ENCODE measurements at regions not wholly inside any gene's neighbourhood (a gene's known extent, or its start where the extent isn't known, plus 50 kb on each side); places are given as distances from the start of the nearest gene placed in this dataset.

DNA sequence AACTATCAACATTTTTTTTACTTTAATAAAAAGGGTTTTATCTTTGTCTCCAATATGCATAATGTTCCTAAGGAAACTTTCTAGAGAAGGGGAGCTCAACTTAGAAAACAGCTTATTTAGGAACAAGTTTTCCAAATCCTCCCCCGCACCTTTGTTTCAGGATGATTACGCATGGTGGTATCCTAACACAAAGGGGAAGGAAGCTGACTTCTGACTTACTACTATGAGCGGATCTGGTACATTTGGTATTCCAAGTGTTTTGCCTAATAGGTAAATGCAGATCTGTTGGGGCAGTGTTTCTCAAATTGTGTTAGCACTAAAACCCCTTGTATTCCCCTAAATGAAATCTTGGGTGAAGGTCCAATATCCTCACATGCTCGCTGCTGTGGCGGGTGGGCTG lies 229.3 kb upstream of the KLF14 start:
- TF ChIP-seq, protein P1, sequence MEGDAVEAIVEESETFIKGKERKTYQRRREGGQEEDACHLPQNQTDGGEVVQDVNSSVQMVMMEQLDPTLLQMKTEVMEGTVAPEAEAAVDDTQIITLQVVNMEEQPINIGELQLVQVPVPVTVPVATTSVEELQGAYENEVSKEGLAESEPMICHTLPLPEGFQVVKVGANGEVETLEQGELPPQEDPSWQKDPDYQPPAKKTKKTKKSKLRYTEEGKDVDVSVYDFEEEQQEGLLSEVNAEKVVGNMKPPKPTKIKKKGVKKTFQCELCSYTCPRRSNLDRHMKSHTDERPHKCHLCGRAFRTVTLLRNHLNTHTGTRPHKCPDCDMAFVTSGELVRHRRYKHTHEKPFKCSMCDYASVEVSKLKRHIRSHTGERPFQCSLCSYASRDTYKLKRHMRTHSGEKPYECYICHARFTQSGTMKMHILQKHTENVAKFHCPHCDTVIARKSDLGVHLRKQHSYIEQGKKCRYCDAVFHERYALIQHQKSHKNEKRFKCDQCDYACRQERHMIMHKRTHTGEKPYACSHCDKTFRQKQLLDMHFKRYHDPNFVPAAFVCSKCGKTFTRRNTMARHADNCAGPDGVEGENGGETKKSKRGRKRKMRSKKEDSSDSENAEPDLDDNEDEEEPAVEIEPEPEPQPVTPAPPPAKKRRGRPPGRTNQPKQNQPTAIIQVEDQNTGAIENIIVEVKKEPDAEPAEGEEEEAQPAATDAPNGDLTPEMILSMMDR (conservative IDR thresholded peaks at IDR 0.05; ENCODE audit: low read depth, low read length), result no peak
- TF ChIP-seq EZH2 (IDR thresholded peaks at IDR 0.05; ENCODE audit: borderline replicate concordance, low read depth, low read length, poor library complexity, severe bottlenecking), result no peak

All from A673 (cell line).